Uterus (tissue), 3 donors: ENCODE measurements at regions not wholly inside any gene's neighbourhood (a gene's known extent, or its start where the extent isn't known, plus 50 kb on each side); places are given as distances from the start of the nearest gene placed in this dataset.
A peak's percentile ranks its signal among the peaks of the same experiment; 100 is the strongest.

Experiments
- DNase-seq, 2 donors: peaks; one replicate each; pipeline ENCODE4 v3.0.0-alpha.2; 2019 to 2020
- H3K27ac ChIP-seq, 2 donors: fragments of 200-600 bp; sonication (generic); 1 replicate in 1 of 2; 2 replicates in 1 of 2; pipeline ENCODE4 v1.5.1; 2016 to 2018
- H3K27me3 ChIP-seq, 2 donors: fragments of 200-600 bp; sonication (generic); one replicate each; pipeline ENCODE4 v1.5.1; 2018 to 2019; ENCODE audit warnings: control low read depth in 1 of 2
- H3K36me3 ChIP-seq, 2 donors: fragments of 200-600 bp; sonication (generic); one replicate each; pipeline ENCODE4 v1.5.1; 2019; ENCODE audit warnings: control low read depth in 1 of 2
- H3K4me1 ChIP-seq, 2 donors: fragments of 200-600 bp; sonication (generic); one replicate each; pipeline ENCODE4 v1.5.1; 2018 to 2019; ENCODE audit warnings: control low read depth in 1 of 2
- H3K4me3 ChIP-seq, 2 donors: fragments of 200-600 bp; sonication (generic); 1 replicate in 1 of 2; 2 replicates in 1 of 2; pipeline ENCODE4 v1.5.1; 2018 to 2019; ENCODE audit warnings: mild to moderate bottlenecking in 1 of 2
- H3K9me3 ChIP-seq, 2 donors: fragments of 200-600 bp; sonication (generic); one replicate each; pipeline ENCODE4 v1.5.1; 2019; ENCODE audit warnings: control low read depth in 1 of 2
- CTCF ChIP-seq, 4 experiments: fragments of 200-600 bp in 2 of 4; fragments of 450-650 bp in 2 of 4; sonication (generic) in 2 of 4; IDR thresholded peaks; one replicate each; pipeline ENCODE4 v1.5.1; 2016 to 2019; ENCODE audit warnings: antibody characterized with exemption in 4 of 4, mild to moderate bottlenecking in 2 of 4, moderate library complexity in 1 of 4
- POLR2A ChIP-seq, 2 donors: fragments of 450-650 bp; IDR thresholded peaks; one replicate each; pipeline ENCODE4 v1.6.1; 2016; ENCODE audit warnings: antibody characterized with exemption in 2 of 2, mild to moderate bottlenecking in 1 of 2, moderate library complexity in 1 of 2
- intact Hi-C: fragments of 100-400 bp; cut with DNase I; formaldehyde crosslinking; loops from one replicate; pipeline ENCODE4 v1.15.1; 2023; ENCODE audit warnings: low total_unique reads
- donor health status: DM: yes; HTN: yes; CAD: no.

GRCh38 chr6:139757784-139758183 is 383.3 kb upstream of the CITED2 start:
- H3K4me1 ChIP-seq = peaks cover 0 to 11% of the 10 kb centered on the region in 2 donors
- no peak overlapping the region for H3K4me3 ChIP-seq
- no peaks in the 10 kb centered on the region for H3K9me3 ChIP-seq
- H3K36me3 ChIP-seq = no peaks in the 10 kb centered on the region
- DNase-seq = no peak
- H3K27me3 ChIP-seq = no peaks in the 10 kb centered on the region
- intact Hi-C loops = no loop called here
- no peak for TF ChIP-seq CTCF (IDR thresholded peaks at IDR 0.05)
- no peak for TF ChIP-seq POLR2A (IDR thresholded peaks at IDR 0.05)
- H3K27ac ChIP-seq = peak overlapping the region; percentile 83 to 96

GRCh38 chr6:139756381-139756780 is 381.9 kb upstream of the CITED2 start:
- no peaks in the 10 kb centered on the region for H3K9me3 ChIP-seq
- TF ChIP-seq CTCF (IDR thresholded peaks at IDR 0.05) = no peak
- TF ChIP-seq POLR2A (IDR thresholded peaks at IDR 0.05) = no peak
- no peaks in the 10 kb centered on the region for H3K36me3 ChIP-seq
- intact Hi-C loops = no loop called here
- H3K4me1 ChIP-seq = peaks cover 0 to 7% of the 10 kb centered on the region in 2 donors
- H3K27me3 ChIP-seq = no peaks in the 10 kb centered on the region
- no peak overlapping the region for H3K4me3 ChIP-seq
- no peak for DNase-seq
- peak overlapping the region; percentile 83 to 96 for H3K27ac ChIP-seq

- intact Hi-C loops = no loop called here
- Histone ChIP-seq H3K27ac (peak overlapping the region; percentile 48 to 83), H3K4me3 (no peak overlapping the region), H3K27me3 (no peaks in the 10 kb centered on the region), H3K36me3 (no peaks in the 10 kb centered on the region), H3K9me3 (no peaks in the 10 kb centered on the region), H3K4me1 (peaks cover 0 to 7% of the 10 kb centered on the region in 2 donors)
- no peak for DNase-seq
- TF ChIP-seq POLR2A (IDR thresholded peaks at IDR 0.05) (no peak), CTCF (IDR thresholded peaks at IDR 0.05) (no peak)
These were observed 380.7 kb upstream of the CITED2 start for GRCh38 chr6:139754898-139755775.

- no peaks in the 10 kb centered on the region for H3K27me3 ChIP-seq
- no peaks in the 10 kb centered on the region for H3K4me1 ChIP-seq
- TF ChIP-seq CTCF (IDR thresholded peaks at IDR 0.05) (no peak), POLR2A (IDR thresholded peaks at IDR 0.05) (no peak)
- H3K36me3 ChIP-seq = no peaks in the 10 kb centered on the region
- H3K9me3 ChIP-seq = no peaks in the 10 kb centered on the region
- intact Hi-C loops = no loop called here
- no peak for DNase-seq
- peak overlapping the region in 1 of 2 donors; percentile 48 for H3K27ac ChIP-seq
- H3K4me3 ChIP-seq = no peak overlapping the region
These were observed 378.9 kb upstream of the CITED2 start for GRCh38 chr6:139753198-139753861.

- no peaks in the 10 kb centered on the region for H3K27me3 ChIP-seq
- no peak overlapping the region for H3K27ac ChIP-seq
- TF ChIP-seq POLR2A (IDR thresholded peaks at IDR 0.05) = no peak
- TF ChIP-seq CTCF (IDR thresholded peaks at IDR 0.05) = no peak
- H3K36me3 ChIP-seq = no peaks in the 10 kb centered on the region
- no peak overlapping the region for H3K4me3 ChIP-seq
- no peaks in the 10 kb centered on the region for H3K9me3 ChIP-seq
- no peaks in the 10 kb centered on the region for H3K4me1 ChIP-seq
- intact Hi-C loops = no loop called here
- DNase-seq = no peak
These were observed 377.6 kb upstream of the CITED2 start for GRCh38 chr6:139752086-139752485.
